ENCODE measurements at regions not wholly inside any gene's neighbourhood (a gene's known extent, or its start where the extent isn't known, plus 50 kb on each side); places are given as distances from the start of the nearest gene placed in this dataset.

DNA sequence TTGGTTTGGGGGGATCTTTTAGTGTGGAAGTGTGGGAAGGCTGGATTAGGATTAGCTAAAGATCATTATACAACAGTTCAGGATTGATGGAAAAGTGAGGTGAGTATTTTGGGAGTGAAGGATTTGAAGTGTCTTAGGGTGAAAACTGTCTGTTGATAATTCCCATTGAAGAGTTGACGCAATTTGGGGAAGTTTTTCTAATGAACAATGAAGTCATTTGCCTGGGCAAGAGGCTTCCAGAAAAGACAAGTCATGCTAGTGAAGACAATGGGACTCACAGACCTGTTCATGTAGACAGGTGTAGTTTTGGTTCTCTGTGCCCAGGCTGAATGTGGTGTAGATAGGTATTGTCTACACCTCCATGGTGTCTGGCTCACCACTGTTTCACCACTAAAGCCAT, 194.3 kb upstream of the GPR26 start (continued):
- TF ChIP-seq CTBP2 (IDR thresholded peaks at IDR 0.05; ENCODE audit: borderline replicate concordance, insufficient read depth, insufficient read length, low read length) (no peak), SUZ12 (IDR thresholded peaks at IDR 0.05; ENCODE audit: low read length) (no peak), RNF2 (IDR thresholded peaks at IDR 0.05; ENCODE audit: borderline replicate concordance, low read depth, low read length, missing control alignments, poor library complexity, severe bottlenecking) (no peak)

Data from H1 (cell line).